NCI-H526 (cell line): ENCODE measurements at regions not wholly inside any gene's neighbourhood (a gene's known extent, or its start where the extent isn't known, plus 50 kb on each side); places are given as distances from the start of the nearest gene placed in this dataset.

Source experiments
- DNase-seq, 2 experiments: peaks; one replicate each; lab custom pipeline; 2025; lab: John Stamatoyannopoulos, UW

- no peak for DNase-seq
Observed at GRCh38 chr11:106216281-106216680, 138.8 kb downstream of the AASDHPPT start.

- no peak for DNase-seq
Observed at GRCh38 chr11:106217456-106217855, 140.0 kb downstream of the AASDHPPT start.

GRCh38 chr11:106218106-106218505 lies 140.6 kb downstream of the AASDHPPT start:
- no peak for DNase-seq

- no peak for DNase-seq
Observed at GRCh38 chr11:106222626-106223025, 145.2 kb downstream of the AASDHPPT start.

GRCh38 chr11:106224172-106224571 lies 146.7 kb downstream of the AASDHPPT start:
- no peak for DNase-seq

- no peak for DNase-seq
Observed at GRCh38 chr11:106228996-106229395, 151.5 kb downstream of the AASDHPPT start.

- DNase-seq = peak in 1 of 2 experiments; percentile 15
Observed at GRCh38 chr11:106231591-106231990, 154.1 kb downstream of the AASDHPPT start.

- no peak for DNase-seq
Observed at GRCh38 chr11:106233191-106233590, 155.7 kb downstream of the AASDHPPT start.

- DNase-seq = no peak
Observed at GRCh38 chr11:106234794-106235193, 157.3 kb downstream of the AASDHPPT start.

- no peak for DNase-seq
Observed at GRCh38 chr11:106236295-106236694, 158.8 kb downstream of the AASDHPPT start.

- no peak for DNase-seq
Observed at GRCh38 chr11:106238704-106239360, 161.4 kb downstream of the AASDHPPT start.

- no peak for DNase-seq
Observed at GRCh38 chr11:106241601-106242257, 164.3 kb downstream of the AASDHPPT start.

GRCh38 chr11:106242718-106243415 lies 165.4 kb downstream of the AASDHPPT start:
- DNase-seq = no peak

GRCh38 chr11:106246495-106246894 lies 169.0 kb downstream of the AASDHPPT start:
- no peak for DNase-seq

GRCh38 chr11:106249617-106250239 lies 172.3 kb downstream of the AASDHPPT start:
- no peak for DNase-seq

GRCh38 chr11:106262852-106263251 lies 185.4 kb downstream of the AASDHPPT start:
- DNase-seq = no peak

GRCh38 chr11:106263527-106263926 lies 186.1 kb downstream of the AASDHPPT start:
- DNase-seq = no peak

- no peak for DNase-seq
Observed at GRCh38 chr11:106271086-106271485, 193.6 kb downstream of the AASDHPPT start.

GRCh38 chr11:106271686-106272085 lies 194.2 kb downstream of the AASDHPPT start:
- DNase-seq = no peak

- DNase-seq = no peak
Observed at GRCh38 chr11:106275151-106275550, 197.7 kb downstream of the AASDHPPT start.

GRCh38 chr11:106276126-106276525 lies 198.7 kb downstream of the AASDHPPT start:
- no peak for DNase-seq

GRCh38 chr11:106276859-106277436 lies 199.5 kb downstream of the AASDHPPT start:
- DNase-seq = peak in 1 of 2 experiments; percentile 28
